GM23248 (cell line): ENCODE measurements at regions not wholly inside any gene's neighbourhood (a gene's known extent, or its start where the extent isn't known, plus 50 kb on each side); places are given as distances from the start of the nearest gene placed in this dataset.

Experiments used
- DNase-seq: peaks from one replicate; pipeline ENCODE4 v3.0.0-alpha.2; 2015
- H2AFZ ChIP-seq: fragments of 200-600 bp; sonication (generic); 2 replicates; pipeline ENCODE4 v1.6.1; 2016; ENCODE audit warnings: antibody characterized with exemption
- H3F3A ChIP-seq: fragments of 200-600 bp; sonication (generic); 2 replicates; pipeline ENCODE4 v1.6.1; 2016; ENCODE audit warnings: mild to moderate bottlenecking, antibody characterized with exemption, mixed run types; ENCODE audit not compliant: insufficient read depth
- H3K27ac ChIP-seq: fragments of 200-600 bp; sonication (generic); 2 replicates; pipeline ENCODE4 v1.5.1; 2016; ENCODE audit warnings: mild to moderate bottlenecking
- H3K27me3 ChIP-seq: fragments of 200-600 bp; sonication (generic); replicated peaks from 2 replicates; pipeline ENCODE4 v1.6.1; 2016; ENCODE audit warnings: mild to moderate bottlenecking; ENCODE audit not compliant: insufficient read depth
- H3K36me3 ChIP-seq: fragments of 200-600 bp; sonication (generic); 2 replicates; pipeline ENCODE4 v1.6.1; 2016; ENCODE audit warnings: low read depth, mild to moderate bottlenecking
- H3K4me1 ChIP-seq: fragments of 200-600 bp; sonication (generic); 2 replicates; pipeline ENCODE4 v1.6.1; 2016; ENCODE audit warnings: mild to moderate bottlenecking; ENCODE audit not compliant: insufficient read depth
- H3K4me2 ChIP-seq: fragments of 200-600 bp; sonication (generic); one replicate; pipeline ENCODE4 v1.6.1; 2016; ENCODE audit warnings: mild to moderate bottlenecking; ENCODE audit not compliant: unreplicated experiment
- H3K4me3 ChIP-seq: fragments of 200-600 bp; sonication (generic); 2 replicates; pipeline ENCODE4 v1.5.1; 2016; ENCODE audit warnings: mild to moderate bottlenecking
- H3K79me2 ChIP-seq: fragments of 200-600 bp; sonication (generic); 2 replicates; pipeline ENCODE4 v1.6.1; 2016; ENCODE audit warnings: mild to moderate bottlenecking; ENCODE audit not compliant: insufficient read depth
- H3K9ac ChIP-seq: fragments of 200-600 bp; sonication (generic); 2 replicates; pipeline ENCODE4 v1.6.1; 2016; ENCODE audit warnings: mild to moderate bottlenecking
- H3K9me2 ChIP-seq: fragments of 200-600 bp; sonication (generic); 2 replicates; pipeline ENCODE4 v1.6.1; 2016; ENCODE audit warnings: mixed run types, mild to moderate bottlenecking, moderate library complexity; ENCODE audit not compliant: insufficient read depth
- H3K9me3 ChIP-seq: fragments of 200-600 bp; sonication (generic); one replicate; pipeline ENCODE4 v1.6.1; 2017; ENCODE audit warnings: low read depth
- H4K20me1 ChIP-seq: fragments of 200-600 bp; sonication (generic); 2 replicates; pipeline ENCODE4 v1.6.0; 2016; ENCODE audit not compliant: insufficient read depth
- EZH2 ChIP-seq: fragments of 200-600 bp; sonication (generic); IDR thresholded peaks from 2 replicates; pipeline ENCODE4 v1.6.1; 2018; ENCODE audit warnings: antibody characterized with exemption, mild to moderate bottlenecking; ENCODE audit not compliant: insufficient read depth, poor library complexity, severe bottlenecking
- EZH2phosphoT487 ChIP-seq: fragments of 200-600 bp; sonication (generic); IDR thresholded peaks from 2 replicates; pipeline ENCODE4 v1.6.1; 2018; ENCODE audit warnings: antibody characterized with exemption, moderate library complexity, mild to moderate bottlenecking, low read depth; ENCODE audit not compliant: insufficient read depth
- WGBS, 2 experiments: methylation state at CpG; one replicate each; pipeline ENCODE4 v1.1.6; 2015 to 2017; ENCODE audit warnings: low lambda C conversion rate in 2 of 2, low coverage in 1 of 2; ENCODE audit errors: missing lambda C conversion rate in 2 of 2; 5-methylcytosine and 5-hydroxymethylcytosine counted together
- in situ Hi-C: fragments of 300-500 bp; cut with MboI; formaldehyde crosslinking; loops from 2 replicates; pipeline ENCODE4 v1.15.0; 2020

DNA sequence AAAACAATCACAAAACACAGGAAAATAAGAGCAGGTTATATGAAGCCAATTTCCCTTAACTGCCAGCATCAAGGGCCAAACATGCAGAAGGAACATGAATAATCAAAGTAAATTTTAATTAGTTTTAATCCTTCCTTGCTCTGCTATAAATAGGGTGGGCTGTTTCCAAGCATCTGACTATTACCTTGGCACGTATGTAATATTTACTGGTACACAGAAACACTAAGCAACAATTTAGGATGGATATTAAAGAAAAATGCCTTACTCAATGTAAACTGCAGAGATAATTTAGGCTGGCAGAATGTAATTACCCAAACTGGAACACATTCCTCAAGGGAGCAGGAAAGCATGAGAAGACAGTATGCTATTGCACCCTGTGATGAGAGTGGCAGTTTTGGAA is 468.2 kb downstream of the TDRD15 start:
- Histone ChIP-seq H3K4me3 (no peak overlapping the region), H2AFZ (no peak overlapping the region), H3K27me3 (no peaks in the 10 kb centered on the region), H3K27ac (no peak overlapping the region), H3K36me3 (no peaks in the 10 kb centered on the region), H3F3A (no peaks in the 10 kb centered on the region), H3K9me2 (no peaks in the 10 kb centered on the region), H3K9ac (no peak overlapping the region), H3K9me3 (no peaks in the 10 kb centered on the region), H3K4me1 (no peaks in the 10 kb centered on the region), H3K4me2 (no peak overlapping the region), H3K79me2 (no peaks in the 10 kb centered on the region), H4K20me1 (no peaks in the 10 kb centered on the region)
- in situ Hi-C loops: no loop called here
- TF ChIP-seq EZH2: no peak
- TF ChIP-seq EZH2phosphoT487: no peak
- WGBS, 2 experiments: 3 to 4% methylated on average over 1 of the region's 1 CpG
- no peak for DNase-seq

DNA sequence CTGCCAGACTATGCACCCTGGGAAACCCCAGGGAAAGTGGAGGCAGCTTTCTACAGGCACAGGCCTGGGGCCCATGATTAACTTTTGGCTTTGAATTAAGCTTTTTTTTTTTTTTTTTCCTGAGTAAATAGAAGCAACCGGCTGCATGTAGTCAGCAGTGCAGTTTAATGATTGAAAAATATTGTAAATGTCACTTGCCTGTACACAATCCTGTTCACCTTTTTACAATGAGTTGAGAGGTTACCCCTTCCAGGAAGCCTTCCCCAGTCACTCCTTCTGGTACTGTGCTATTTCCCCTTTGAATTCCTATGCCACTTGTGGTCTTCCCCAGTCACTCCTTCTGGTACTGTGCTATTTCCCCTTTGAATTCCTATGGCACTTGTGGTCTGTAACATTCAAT is 475.6 kb downstream of the TDRD15 start:
- H3K9me2 ChIP-seq: no peaks in the 10 kb centered on the region
- no peaks in the 10 kb centered on the region for H3F3A ChIP-seq
- no peak overlapping the region for H3K9ac ChIP-seq
- H3K4me3 ChIP-seq: no peak overlapping the region
- 0 to 6% methylated on average over 1 of the region's 1 CpG for WGBS, 2 experiments
- DNase-seq: no peak
- H3K79me2 ChIP-seq: no peaks in the 10 kb centered on the region
- H2AFZ ChIP-seq: no peak overlapping the region
- TF ChIP-seq EZH2phosphoT487 (no peak), EZH2 (no peak)
- H3K9me3 ChIP-seq: no peaks in the 10 kb centered on the region
- H3K27ac ChIP-seq: no peak overlapping the region
- H4K20me1 ChIP-seq: no peaks in the 10 kb centered on the region
- H3K4me1 ChIP-seq: no peaks in the 10 kb centered on the region
- no peaks in the 10 kb centered on the region for H3K27me3 ChIP-seq
- in situ Hi-C loops: no loop called here
- H3K36me3 ChIP-seq: no peaks in the 10 kb centered on the region
- H3K4me2 ChIP-seq: no peak overlapping the region

DNA sequence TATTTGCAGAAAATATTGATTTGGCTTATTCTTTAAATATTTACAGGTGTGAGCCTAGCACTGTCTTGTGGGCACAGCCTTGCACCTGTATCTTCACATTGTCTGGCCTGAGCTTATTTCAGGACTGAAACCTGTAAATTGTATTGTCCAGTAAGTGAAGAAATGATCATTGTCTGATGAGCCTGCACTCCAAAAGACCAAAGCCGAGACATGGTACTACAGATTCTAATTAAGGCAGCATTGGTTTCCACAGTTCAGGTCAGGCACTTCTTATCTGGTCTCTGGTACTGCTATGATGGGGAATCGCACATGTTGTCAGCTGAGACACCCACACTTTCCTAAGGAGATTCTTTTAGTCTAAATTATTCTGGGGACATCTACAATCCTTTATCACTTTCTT is 479.0 kb downstream of the TDRD15 start:
- WGBS, 2 experiments: 23 to 26% methylated on average over 2 of the region's 2 CpGs
- Histone ChIP-seq H3K4me1 (no peaks in the 10 kb centered on the region), H3F3A (no peaks in the 10 kb centered on the region), H3K9me3 (no peaks in the 10 kb centered on the region), H3K9me2 (no peaks in the 10 kb centered on the region), H3K27me3 (no peaks in the 10 kb centered on the region), H3K9ac (no peak overlapping the region), H3K36me3 (no peaks in the 10 kb centered on the region), H3K27ac (no peak overlapping the region), H2AFZ (no peak overlapping the region), H3K4me3 (no peak overlapping the region), H3K4me2 (no peak overlapping the region), H3K79me2 (no peaks in the 10 kb centered on the region), H4K20me1 (no peaks in the 10 kb centered on the region)
- DNase-seq: no peak
- TF ChIP-seq EZH2 (no peak), EZH2phosphoT487 (no peak)
- in situ Hi-C loops: no loop called here

DNA sequence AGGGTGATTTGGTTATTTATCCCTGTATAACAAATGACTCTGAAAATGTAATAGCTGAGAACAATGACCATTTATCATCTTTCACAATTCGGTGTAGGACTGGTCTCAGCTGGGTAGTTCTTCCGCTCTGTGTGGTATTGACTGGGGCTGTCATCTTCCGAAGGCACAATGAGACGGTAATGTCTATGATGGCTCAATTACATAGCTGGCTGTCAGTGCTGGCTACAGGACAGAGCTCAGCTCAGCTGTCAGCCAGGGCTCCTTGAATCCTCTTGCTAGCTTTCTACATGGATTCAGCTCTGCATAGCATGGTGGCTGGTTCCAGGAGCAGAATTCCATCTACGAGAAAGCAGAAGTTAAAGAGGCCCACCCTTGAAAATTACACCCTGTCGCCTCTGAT is 483.8 kb downstream of the TDRD15 start:
- WGBS, 2 experiments: 2 to 6% methylated on average over 6 of the region's 6 CpGs
- no peaks in the 10 kb centered on the region for H3K36me3 ChIP-seq
- in situ Hi-C loops: no loop called here
- TF ChIP-seq EZH2phosphoT487 (no peak), EZH2 (no peak)
- H3K4me1 ChIP-seq: no peaks in the 10 kb centered on the region
- no peaks in the 10 kb centered on the region for H3K9me3 ChIP-seq
- H3K4me3 ChIP-seq: no peak overlapping the region
- no peaks in the 10 kb centered on the region for H4K20me1 ChIP-seq
- H2AFZ ChIP-seq: no peak overlapping the region
- no peak for DNase-seq
- no peak overlapping the region for H3K4me2 ChIP-seq
- H3K9ac ChIP-seq: no peak overlapping the region
- no peaks in the 10 kb centered on the region for H3K27me3 ChIP-seq
- no peaks in the 10 kb centered on the region for H3K79me2 ChIP-seq
- H3K9me2 ChIP-seq: no peaks in the 10 kb centered on the region
- H3K27ac ChIP-seq: no peak overlapping the region
- H3F3A ChIP-seq: no peaks in the 10 kb centered on the region

DNA sequence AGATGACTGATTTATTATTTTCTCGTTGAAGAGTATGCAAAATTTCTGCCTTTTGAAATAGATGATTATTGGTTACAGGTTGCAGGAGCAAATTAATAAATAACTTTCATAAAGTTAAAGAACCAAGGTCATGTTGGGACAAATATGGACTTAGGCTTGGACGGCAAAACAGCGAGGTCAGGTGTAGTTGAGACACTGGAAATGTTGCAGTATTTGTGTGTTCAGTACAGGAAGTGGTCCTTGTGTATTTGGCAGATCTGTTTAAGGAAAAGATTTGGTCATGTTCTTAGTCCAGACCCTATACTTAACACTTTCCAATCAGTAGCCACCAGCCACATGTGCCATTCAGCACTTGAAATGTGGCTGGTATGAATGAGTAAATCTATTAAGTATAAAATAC is 486.5 kb downstream of the TDRD15 start:
- H3K4me3 ChIP-seq: no peak overlapping the region
- no peaks in the 10 kb centered on the region for H3K9me3 ChIP-seq
- H3K9ac ChIP-seq: no peak overlapping the region
- H3K27ac ChIP-seq: no peak overlapping the region
- H4K20me1 ChIP-seq: no peaks in the 10 kb centered on the region
- H3K27me3 ChIP-seq: no peaks in the 10 kb centered on the region
- H3K9me2 ChIP-seq: no peaks in the 10 kb centered on the region
- DNase-seq: no peak
- no peaks in the 10 kb centered on the region for H3K36me3 ChIP-seq
- no peak overlapping the region for H3K4me2 ChIP-seq
- in situ Hi-C loops: no loop called here
- H2AFZ ChIP-seq: no peak overlapping the region
- H3K4me1 ChIP-seq: no peaks in the 10 kb centered on the region
- 33 to 40% methylated on average over 3 of the region's 3 CpGs for WGBS, 2 experiments
- no peaks in the 10 kb centered on the region for H3F3A ChIP-seq
- no peaks in the 10 kb centered on the region for H3K79me2 ChIP-seq
- TF ChIP-seq EZH2 (no peak), EZH2phosphoT487 (no peak)
